GM06990 (cell line): ENCODE measurements at regions not wholly inside any gene's neighbourhood (a gene's known extent, or its start where the extent isn't known, plus 50 kb on each side); places are given as distances from the start of the nearest gene placed in this dataset.

Source experiments
- DNase-seq: peaks from one replicate; pipeline ENCODE4 v3.0.0-alpha.2; 2011; ENCODE audit not compliant: insufficient read length; ENCODE audit errors: extremely low read depth
- H3K27me3 ChIP-seq: replicated peaks from 2 replicates; pipeline ENCODE4 v1.6.0; 2011; ENCODE audit warnings: low read length; ENCODE audit not compliant: control insufficient read depth, insufficient read depth
- H3K36me3 ChIP-seq: 2 replicates; pipeline ENCODE4 v1.5.1; 2011; ENCODE audit warnings: low read length; ENCODE audit not compliant: control insufficient read depth, insufficient read depth
- H3K4me3 ChIP-seq: replicated peaks from 2 replicates; pipeline ENCODE4 v1.5.1; 2011; ENCODE audit warnings: low read depth, mild to moderate bottlenecking, control low read depth, low read length
- CTCF ChIP-seq: IDR thresholded peaks from 2 replicates; pipeline ENCODE4 v1.5.1; 2011; ENCODE audit warnings: low read length, control low read depth, mild to moderate bottlenecking, inconsistent platforms; ENCODE audit not compliant: insufficient read depth, poor library complexity, severe bottlenecking

GRCh38 chr13:40179445-40180281 is 486.8 kb downstream of the FOXO1 start:
- H3K4me3 ChIP-seq, result no peak overlapping the region
- H3K36me3 ChIP-seq, result no peaks in the 10 kb centered on the region
- no peaks in the 10 kb centered on the region; the same call in 1 of the 2 replicates for H3K27me3 ChIP-seq
- no peak for TF ChIP-seq CTCF
- DNase-seq, result no peak

- H3K27me3 ChIP-seq, result no peaks in the 10 kb centered on the region
- no peak overlapping the region for H3K4me3 ChIP-seq
- no peaks in the 10 kb centered on the region for H3K36me3 ChIP-seq
- DNase-seq, result no peak
- no peak for TF ChIP-seq CTCF
Observed at GRCh38 chr13:40180776-40181175, 485.7 kb downstream of the FOXO1 start.

GRCh38 chr13:40181203-40181845 is 485.1 kb downstream of the FOXO1 start:
- no peak for DNase-seq
- TF ChIP-seq CTCF, result no peak
- Histone ChIP-seq H3K27me3 (no peaks in the 10 kb centered on the region), H3K4me3 (no peak overlapping the region), H3K36me3 (no peaks in the 10 kb centered on the region)

GRCh38 chr13:40182591-40182990 is 483.9 kb downstream of the FOXO1 start:
- no peaks in the 10 kb centered on the region for H3K27me3 ChIP-seq

GRCh38 chr13:40185414-40185813 is 481.0 kb downstream of the FOXO1 start:
- H3K36me3 ChIP-seq, result no peaks in the 10 kb centered on the region
- no peaks in the 10 kb centered on the region for H3K27me3 ChIP-seq
- TF ChIP-seq CTCF, result no peak
- no peak for DNase-seq
- H3K4me3 ChIP-seq, result no peak overlapping the region

More at GRCh38 chr13:40182591-40182990, 483.9 kb downstream of the FOXO1 start:
- Histone ChIP-seq H3K36me3 (no peaks in the 10 kb centered on the region), H3K4me3 (no peak overlapping the region)
- TF ChIP-seq CTCF, result no peak
- no peak for DNase-seq
